Pancreas (tissue), 10 donors: ENCODE measurements at regions not wholly inside any gene's neighbourhood (a gene's known extent, or its start where the extent isn't known, plus 50 kb on each side); places are given as distances from the start of the nearest gene placed in this dataset.

Experiments
- ATAC-seq, 4 donors: fragments of 200-7000 bp; cut with Tn5 transposase; one replicate each; pipeline versions ENCODE4 v1.8.0 to v1.9.1; 2020; ENCODE audit warnings: mild to moderate bottlenecking in 4 of 4, moderate library complexity in 4 of 4
- DNase-seq, 6 donors: peaks; one replicate each; pipeline ENCODE4 v3.0.0-alpha.2; 2020
- FAIRE-seq: peaks from 2 replicates; lab custom pipeline; 2012; peaks lifted over from hg19 to GRCh38; lab: Jason Lieb, UNC
- H3K27ac ChIP-seq, 4 donors: fragments of 200-600 bp; sonication (generic); 1 replicate in 3 of 4; 2 replicates in 1 of 4; pipeline versions ENCODE4 v1.5.0 to v1.8.0; 2020
- H3K27me3 ChIP-seq, 4 donors: fragments of 200-600 bp; one replicate each; pipeline ENCODE4 v1.8.0; 2021
- H3K36me3 ChIP-seq, 3 donors: fragments of 200-600 bp; sonication (generic) in 1 of 3; one replicate each; pipeline versions ENCODE4 v1.5.0 to v1.8.0; 2020 to 2021
- H3K4me1 ChIP-seq, 3 donors: fragments of 200-600 bp; one replicate each; pipeline ENCODE4 v1.8.0; 2021
- H3K4me3 ChIP-seq, 4 donors: fragments of 200-600 bp; sonication (generic) in 2 of 4; one replicate each; pipeline versions ENCODE4 v1.5.0 to v1.8.0; 2020 to 2021
- H3K9me3 ChIP-seq, 4 donors: fragments of 200-600 bp; one replicate each; pipeline ENCODE4 v1.8.0; 2021
- WGBS, 2 donors: extraction: QIAGEN DNeasy Blood & Tissue Kit; methylation state at CpG; one replicate each; pipeline ENCODE4 v1.1.7; 2013; 5-methylcytosine and 5-hydroxymethylcytosine counted together
- intact Hi-C, 3 donors: fragments of 100-400 bp; cut with DNase I; formaldehyde crosslinking; loops; one replicate each; pipeline versions ENCODE4 v1.11.1 to v1.14.2; 2022
- TF ChIP-seq, protein P1 (sequence below), 4 donors: fragments of 200-600 bp; sonication (generic) in 3 of 4; IDR thresholded peaks; one replicate each; pipeline versions ENCODE4 v1.5.0 to v1.8.0; 2021; ENCODE audit warnings: antibody characterized with exemption in 4 of 4
- donor health status: healthy with polysubstance abuse.
- donor health status: DM: no; HTN: no; CAD: no; lungs with moderate emphysema.
- donor health status: DM: no; HTN: no; CAD: no.
- donor health status: control.
- donor health status: control.
- donor health status: Bipolar disorder and iron deficiency.
- donor health status: DM: yes; HTN: yes; CAD: no.
- donor health status: DM: no; HTN: no; CAD: no.
- donor health status: DM: no; HTN: no; CAD: no.
- donor health status: DM: yes; HTN: yes; CAD: no.

DNA sequence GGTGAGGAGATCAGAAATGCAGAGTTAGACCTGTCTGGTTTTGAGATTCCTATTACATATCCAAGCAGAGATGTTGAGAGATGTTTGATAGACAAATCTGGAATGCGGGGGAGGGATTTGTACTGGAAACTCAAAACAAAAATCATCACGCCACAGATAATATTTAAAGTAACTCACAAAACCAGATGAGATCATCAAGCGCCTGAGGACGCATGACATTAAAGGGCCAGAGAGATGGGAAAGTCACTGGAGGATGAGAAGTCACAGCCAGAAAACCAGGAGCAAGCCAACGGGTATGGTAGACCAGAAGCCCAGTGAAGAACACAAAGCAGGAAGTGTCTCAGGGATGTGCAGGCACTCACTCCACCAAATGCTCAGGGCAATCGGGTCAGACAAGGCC, 87.7 kb downstream of the DLL1 start:
- Histone ChIP-seq H3K27me3 (no peaks in the 10 kb centered on the region), H3K27ac (no peak overlapping the region), H3K9me3 (no peaks in the 10 kb centered on the region), H3K36me3 (no peaks in the 10 kb centered on the region), H3K4me3 (no peak overlapping the region), H3K4me1 (no peaks in the 10 kb centered on the region)
- WGBS, 2 donors = 87% methylated on average over 6 of the region's 6 CpGs
- DNase-seq = no peak
- intact Hi-C loops = no loop called here
- no peak for ATAC-seq
- no peak for FAIRE-seq
- TF ChIP-seq, protein P1, sequence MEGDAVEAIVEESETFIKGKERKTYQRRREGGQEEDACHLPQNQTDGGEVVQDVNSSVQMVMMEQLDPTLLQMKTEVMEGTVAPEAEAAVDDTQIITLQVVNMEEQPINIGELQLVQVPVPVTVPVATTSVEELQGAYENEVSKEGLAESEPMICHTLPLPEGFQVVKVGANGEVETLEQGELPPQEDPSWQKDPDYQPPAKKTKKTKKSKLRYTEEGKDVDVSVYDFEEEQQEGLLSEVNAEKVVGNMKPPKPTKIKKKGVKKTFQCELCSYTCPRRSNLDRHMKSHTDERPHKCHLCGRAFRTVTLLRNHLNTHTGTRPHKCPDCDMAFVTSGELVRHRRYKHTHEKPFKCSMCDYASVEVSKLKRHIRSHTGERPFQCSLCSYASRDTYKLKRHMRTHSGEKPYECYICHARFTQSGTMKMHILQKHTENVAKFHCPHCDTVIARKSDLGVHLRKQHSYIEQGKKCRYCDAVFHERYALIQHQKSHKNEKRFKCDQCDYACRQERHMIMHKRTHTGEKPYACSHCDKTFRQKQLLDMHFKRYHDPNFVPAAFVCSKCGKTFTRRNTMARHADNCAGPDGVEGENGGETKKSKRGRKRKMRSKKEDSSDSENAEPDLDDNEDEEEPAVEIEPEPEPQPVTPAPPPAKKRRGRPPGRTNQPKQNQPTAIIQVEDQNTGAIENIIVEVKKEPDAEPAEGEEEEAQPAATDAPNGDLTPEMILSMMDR (IDR thresholded peaks at IDR 0.05) = no peak

DNA sequence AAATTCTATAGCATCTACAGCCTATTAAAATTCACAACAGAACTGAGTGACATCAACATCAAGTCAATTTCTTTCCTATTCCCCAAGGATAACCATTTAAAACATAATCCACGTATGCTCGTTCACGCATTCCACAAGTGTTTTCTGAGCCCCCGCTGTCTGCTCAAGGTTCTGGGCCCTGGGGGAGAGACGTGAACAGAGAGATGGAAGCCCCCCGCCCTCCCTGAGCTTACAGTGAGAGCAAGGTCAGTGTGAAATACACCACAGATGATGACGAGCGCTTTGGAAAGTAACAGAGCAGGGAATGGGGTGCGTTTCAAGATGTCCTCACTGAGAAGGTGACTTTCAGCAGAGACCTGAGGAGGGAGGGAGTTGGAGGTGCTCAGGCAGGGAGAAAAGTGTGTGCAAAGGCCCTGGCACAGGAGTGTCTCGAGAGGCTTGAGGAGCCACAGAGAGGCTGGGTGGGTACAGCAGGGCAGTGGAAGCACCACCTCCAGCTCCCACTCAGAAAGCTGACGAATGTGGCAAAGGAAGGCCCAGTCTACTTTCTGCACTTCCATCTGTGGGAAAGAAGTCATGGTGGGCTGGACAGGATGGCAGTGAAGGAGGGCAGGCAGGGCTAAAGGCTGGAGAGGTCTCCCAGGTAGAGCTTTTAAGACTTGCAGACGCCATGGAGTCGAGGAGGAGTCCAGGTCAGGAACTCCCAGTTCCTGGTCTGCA, 88.3 kb downstream of the DLL1 start:
- intact Hi-C loops = no loop called here
- ATAC-seq (no peak), FAIRE-seq (no peak), DNase-seq (peak in 1 of 6 donors; percentile 3)
- H3K4me3 ChIP-seq = no peak overlapping the region
- H3K36me3 ChIP-seq = no peaks in the 10 kb centered on the region
- 88 to 90% methylated on average over 13 of the region's 13 CpGs for WGBS, 2 donors
- H3K4me1 ChIP-seq = no peaks in the 10 kb centered on the region
- H3K27ac ChIP-seq = no peak overlapping the region
- no peaks in the 10 kb centered on the region for H3K9me3 ChIP-seq
- TF ChIP-seq, protein P1 (IDR thresholded peaks at IDR 0.05) = no peak
- no peaks in the 10 kb centered on the region for H3K27me3 ChIP-seq

- Histone ChIP-seq H3K27me3 (no peaks in the 10 kb centered on the region), H3K27ac (no peak overlapping the region), H3K36me3 (no peaks in the 10 kb centered on the region), H3K9me3 (no peaks in the 10 kb centered on the region), H3K4me3 (no peak overlapping the region), H3K4me1 (no peaks in the 10 kb centered on the region)
- DNase-seq = peak in 1 of 6 donors; percentile 2
- 81 to 91% methylated on average over 8 of the region's 8 CpGs for WGBS, 2 donors
- TF ChIP-seq, protein P1 (IDR thresholded peaks at IDR 0.05) = no peak
- FAIRE-seq = no peak
- intact Hi-C loops = no loop called here
- ATAC-seq = no peak
Measured at GRCh38 chr6:170201361-170201760, 89.5 kb downstream of the DLL1 start.

- TF ChIP-seq, protein P1 (IDR thresholded peaks at IDR 0.05) = no peak
- intact Hi-C loops = no loop called here
- Histone ChIP-seq H3K9me3 (no peaks in the 10 kb centered on the region), H3K4me1 (no peaks in the 10 kb centered on the region), H3K36me3 (no peaks in the 10 kb centered on the region), H3K27me3 (no peaks in the 10 kb centered on the region), H3K27ac (no peak overlapping the region), H3K4me3 (no peak overlapping the region)
- 82 to 91% methylated on average over 9 of the region's 9 CpGs for WGBS, 2 donors
- FAIRE-seq (no peak), DNase-seq (peak in 2 of 6 donors; percentile 28 to 50), ATAC-seq (peak in 1 of 4 donors; percentile 70)
Measured at GRCh38 chr6:170200458-170200891, 90.4 kb downstream of the DLL1 start.

- H3K9me3 ChIP-seq = no peaks in the 10 kb centered on the region
- DNase-seq = peak in 1 of 6 donors; percentile 5
- H3K27ac ChIP-seq = no peak overlapping the region
- H3K36me3 ChIP-seq = no peaks in the 10 kb centered on the region
- no peak for ATAC-seq
- WGBS, 2 donors = 86 to 91% methylated on average over 6 of the region's 6 CpGs
- TF ChIP-seq, protein P1 (IDR thresholded peaks at IDR 0.05) = no peak
- no peak overlapping the region for H3K4me3 ChIP-seq
- intact Hi-C loops = no loop called here
- no peaks in the 10 kb centered on the region for H3K27me3 ChIP-seq
- H3K4me1 ChIP-seq = no peaks in the 10 kb centered on the region
- FAIRE-seq = no peak
Measured at GRCh38 chr6:170199716-170200115, 91.2 kb downstream of the DLL1 start.
